ENCODE measurements at regions not wholly inside any gene's neighbourhood (a gene's known extent, or its start where the extent isn't known, plus 50 kb on each side); places are given as distances from the start of the nearest gene placed in this dataset.

- no peak for DNase-seq
Observed at GRCh38 chr18:43482600-43482999, 205.3 kb upstream of the SYT4 start.

DNA sequence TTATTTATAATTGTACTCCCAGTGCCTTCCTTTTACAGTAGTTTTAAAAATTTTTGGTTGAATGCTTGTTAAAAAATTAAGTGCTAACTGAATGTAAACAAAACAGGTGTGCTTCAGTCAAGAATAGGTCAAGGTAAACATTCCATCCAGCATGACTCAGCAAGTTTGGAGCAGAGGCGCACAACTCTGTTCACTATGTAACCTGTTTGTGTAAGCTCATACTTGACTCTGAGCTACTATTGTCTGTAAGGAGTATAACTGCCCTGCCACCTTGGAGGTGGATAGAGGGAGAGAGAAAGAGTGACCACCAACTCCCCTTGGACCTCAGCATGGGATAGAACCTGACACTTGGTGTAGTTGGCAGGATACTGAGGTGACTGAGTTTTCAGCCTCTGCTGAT lies 207.4 kb upstream of the SYT4 start:
- DNase-seq = no peak

GRCh38 chr18:43485545-43485963 lies 208.3 kb upstream of the SYT4 start:
- no peak for DNase-seq

GRCh38 chr18:43486462-43486861 lies 209.2 kb upstream of the SYT4 start:
- DNase-seq = no peak

GRCh38 chr18:43501099-43501498 lies 223.8 kb upstream of the SYT4 start:
- no peak for DNase-seq

- DNase-seq = no peak
Observed at GRCh38 chr18:43506935-43507334, 229.6 kb upstream of the SYT4 start.

- no peak for DNase-seq
Observed at GRCh38 chr18:43507842-43508481, 230.7 kb upstream of the SYT4 start.

DNA sequence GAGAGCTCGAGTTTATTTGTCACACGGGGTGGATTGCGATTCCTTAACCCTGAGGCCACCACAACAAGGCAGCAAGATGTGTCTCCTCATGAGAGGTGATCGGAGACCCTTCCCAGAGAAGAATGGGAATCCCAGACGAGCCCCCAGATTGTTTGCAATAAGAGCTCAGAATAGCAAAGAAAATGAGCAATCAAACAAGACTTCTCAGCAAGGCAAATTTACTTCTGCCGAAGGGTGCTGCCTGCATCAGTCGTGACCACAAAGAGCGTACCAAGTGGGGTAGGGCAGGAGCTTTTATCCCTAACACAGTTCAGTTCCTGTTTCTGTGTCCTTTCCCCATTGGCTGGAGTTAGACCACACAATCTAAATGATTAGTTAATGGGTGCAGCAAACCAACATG lies 237.5 kb upstream of the SYT4 start:
- DNase-seq = no peak

DNA sequence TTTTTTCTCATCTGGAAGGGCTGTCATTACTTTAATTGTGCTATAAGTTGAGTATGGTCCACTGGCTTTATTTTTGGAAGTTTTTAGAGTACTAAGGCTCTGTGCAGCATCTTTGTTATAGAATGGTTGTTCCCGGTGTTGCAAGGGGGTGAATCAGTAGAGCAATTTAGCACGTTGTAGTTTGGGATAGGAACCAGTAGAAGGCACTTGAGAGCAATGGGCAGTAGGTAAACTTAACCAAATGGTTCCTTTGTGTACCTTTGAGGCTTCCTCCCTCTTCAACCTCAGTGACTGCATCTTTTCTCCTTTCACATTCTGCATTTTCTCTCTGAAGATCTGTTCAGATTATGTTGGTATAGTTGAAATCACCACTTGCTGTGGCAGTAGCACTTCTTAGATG lies 238.2 kb upstream of the SYT4 start:
- no peak for DNase-seq

GRCh38 chr18:43524260-43524659 lies 247.0 kb upstream of the SYT4 start:
- no peak for DNase-seq

DNA sequence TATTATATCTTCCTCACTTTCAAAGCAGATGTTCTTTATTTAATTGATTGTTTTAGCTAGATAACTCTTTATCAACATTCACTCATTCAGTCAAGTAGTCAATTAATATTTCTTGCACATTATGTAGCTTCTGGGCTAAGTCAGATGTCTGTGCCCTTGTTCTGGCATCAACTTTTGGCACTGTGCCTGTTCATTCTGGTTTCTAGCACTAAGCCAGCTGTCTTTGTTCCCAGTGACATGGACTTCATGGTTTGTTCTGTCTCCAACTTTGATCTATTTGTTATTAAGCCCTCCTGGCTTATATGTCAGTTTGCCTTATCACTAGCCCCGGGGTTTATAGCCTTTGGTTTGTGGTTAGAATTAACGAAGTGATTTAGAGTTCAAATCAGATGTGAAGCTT lies 247.9 kb upstream of the SYT4 start:
- DNase-seq = no peak

DNA sequence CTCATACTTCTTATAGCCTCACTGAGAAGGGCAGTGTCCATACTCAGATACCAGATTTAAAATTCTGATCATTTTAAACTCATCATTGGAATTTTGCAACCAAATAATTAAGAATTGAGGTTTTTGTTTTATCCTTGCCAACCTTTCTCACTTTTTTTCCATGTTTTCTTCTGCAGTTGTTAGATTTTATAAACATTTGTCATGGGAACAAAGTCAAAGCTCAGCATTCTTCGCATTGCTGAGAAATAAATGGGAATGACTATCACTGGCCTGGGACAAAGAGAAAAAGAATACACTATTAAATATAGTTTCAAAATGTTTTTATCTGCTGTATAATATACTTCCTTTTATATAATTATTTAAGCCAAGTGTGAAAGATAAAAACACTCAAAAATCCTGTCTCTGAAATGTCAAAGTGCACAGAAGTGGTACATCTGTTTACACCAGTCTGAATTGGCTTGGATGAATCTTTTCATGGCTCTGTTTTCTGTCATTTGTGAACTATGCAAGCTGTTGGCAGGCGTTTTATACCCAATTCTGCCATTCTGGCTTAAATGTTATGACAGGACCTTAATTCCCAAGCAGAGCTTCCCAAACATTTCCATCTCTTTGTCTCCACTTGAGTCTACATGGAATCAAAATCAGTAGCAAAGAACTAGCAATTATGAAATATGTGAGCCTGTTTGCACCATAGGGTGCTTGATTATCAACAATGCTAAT lies 249.3 kb upstream of the SYT4 start:
- DNase-seq = no peak

GRCh38 chr18:43531438-43531837 lies 254.1 kb upstream of the SYT4 start:
- no peak for DNase-seq

DNA sequence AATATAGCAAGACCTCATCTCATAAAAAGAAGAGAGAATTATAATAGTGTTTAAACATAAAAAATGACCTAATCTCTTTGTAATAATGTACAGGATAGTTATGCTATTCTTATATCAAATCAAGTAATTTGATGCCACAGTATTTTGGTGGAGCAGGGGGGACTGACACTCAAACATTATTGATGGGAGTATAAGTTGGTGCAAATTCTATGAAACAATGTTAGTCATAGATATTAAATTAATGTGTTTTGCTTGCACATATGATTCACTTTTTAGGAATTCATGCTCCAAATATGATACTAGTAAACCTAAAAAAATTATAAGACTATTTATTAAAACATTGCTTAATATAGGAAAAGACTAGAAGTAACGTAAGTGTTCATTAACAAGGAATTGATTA lies 256.1 kb upstream of the SYT4 start:
- DNase-seq = no peak

DNA sequence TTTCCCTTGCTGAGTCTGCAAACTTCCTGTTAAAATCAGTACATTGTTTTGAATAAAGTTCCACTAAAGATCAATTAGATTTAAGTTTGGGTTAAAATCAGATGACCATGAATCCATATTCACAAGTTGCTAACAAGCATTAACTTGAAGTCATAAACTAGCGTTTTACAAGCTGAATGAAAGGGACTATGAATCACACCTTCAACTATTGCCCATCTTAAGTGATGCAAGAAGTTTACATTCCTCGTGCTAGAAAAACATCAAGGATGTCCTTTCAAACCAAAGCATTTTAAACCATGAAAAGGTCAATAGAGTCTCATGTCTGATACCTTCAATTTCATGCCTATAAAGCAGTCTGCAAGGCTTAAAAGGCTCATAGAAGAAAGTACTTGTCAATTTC lies 257.2 kb upstream of the SYT4 start:
- no peak for DNase-seq

- no peak for DNase-seq
Observed at GRCh38 chr18:43539862-43540261, 262.6 kb upstream of the SYT4 start.

DNA sequence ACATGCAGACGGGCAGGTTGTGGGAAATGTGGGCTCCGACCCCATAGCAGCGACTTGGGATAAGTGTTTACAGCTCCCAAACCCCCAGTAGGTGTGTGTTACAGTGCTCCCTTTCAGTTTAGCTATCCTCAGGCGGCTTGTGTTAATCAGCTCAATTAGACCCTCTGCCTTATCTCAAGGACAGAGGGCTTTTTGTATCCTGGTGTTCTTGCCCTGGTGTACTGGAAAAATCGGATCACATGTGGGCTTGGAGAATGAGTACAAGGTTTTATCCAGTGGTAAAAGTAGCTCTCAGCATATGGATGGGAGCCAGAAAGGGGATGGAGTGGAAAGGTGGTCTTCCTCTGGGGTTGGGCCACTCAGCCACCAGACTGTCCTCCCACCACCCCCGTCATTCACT lies 264.7 kb upstream of the SYT4 start:
- DNase-seq = no peak

- no peak for DNase-seq
Observed at GRCh38 chr18:43543236-43543635, 265.9 kb upstream of the SYT4 start.

- no peak for DNase-seq
Observed at GRCh38 chr18:43547456-43547855, 270.2 kb upstream of the SYT4 start.

- no peak for DNase-seq
Observed at GRCh38 chr18:43559507-43559906, 282.2 kb upstream of the SYT4 start.

DNA sequence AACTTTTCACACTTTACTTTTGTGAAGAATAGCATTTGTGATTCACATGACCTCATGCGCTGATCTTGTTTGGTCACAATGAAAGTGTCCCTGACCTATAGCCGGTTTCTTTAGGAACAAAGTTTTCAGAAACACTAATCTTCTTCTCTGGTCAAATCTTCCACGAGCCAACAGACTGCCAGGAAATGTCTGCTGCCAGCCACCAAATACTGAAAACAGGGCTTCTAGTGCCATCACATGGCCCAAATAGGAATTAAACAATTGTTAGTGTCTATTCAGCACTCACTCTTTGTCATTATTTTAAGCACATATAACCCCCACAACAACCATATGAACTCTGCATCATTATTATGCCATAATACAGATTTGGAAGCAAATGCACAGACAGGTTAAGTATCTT lies 286.5 kb upstream of the SYT4 start:
- no peak for DNase-seq

DNA sequence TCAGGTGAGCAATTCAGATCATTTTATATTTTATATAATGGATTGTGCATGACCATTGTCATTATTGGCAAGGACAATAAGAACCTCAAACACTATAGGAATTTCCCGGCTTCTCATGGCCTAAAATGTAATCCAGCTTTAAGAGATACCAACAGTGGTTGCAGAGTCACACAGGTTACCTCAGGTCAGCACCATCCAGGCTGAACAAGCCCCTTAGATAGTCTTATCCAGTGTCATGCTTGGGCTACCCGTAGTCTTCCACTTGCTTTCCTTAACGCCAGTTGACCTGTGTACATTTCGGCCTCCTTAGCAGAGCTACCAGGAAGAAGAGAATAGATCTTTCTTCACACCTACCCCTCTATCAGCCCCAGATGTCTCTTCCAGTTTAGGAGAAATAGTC lies 293.3 kb upstream of the SYT4 start:
- DNase-seq = no peak

DNA sequence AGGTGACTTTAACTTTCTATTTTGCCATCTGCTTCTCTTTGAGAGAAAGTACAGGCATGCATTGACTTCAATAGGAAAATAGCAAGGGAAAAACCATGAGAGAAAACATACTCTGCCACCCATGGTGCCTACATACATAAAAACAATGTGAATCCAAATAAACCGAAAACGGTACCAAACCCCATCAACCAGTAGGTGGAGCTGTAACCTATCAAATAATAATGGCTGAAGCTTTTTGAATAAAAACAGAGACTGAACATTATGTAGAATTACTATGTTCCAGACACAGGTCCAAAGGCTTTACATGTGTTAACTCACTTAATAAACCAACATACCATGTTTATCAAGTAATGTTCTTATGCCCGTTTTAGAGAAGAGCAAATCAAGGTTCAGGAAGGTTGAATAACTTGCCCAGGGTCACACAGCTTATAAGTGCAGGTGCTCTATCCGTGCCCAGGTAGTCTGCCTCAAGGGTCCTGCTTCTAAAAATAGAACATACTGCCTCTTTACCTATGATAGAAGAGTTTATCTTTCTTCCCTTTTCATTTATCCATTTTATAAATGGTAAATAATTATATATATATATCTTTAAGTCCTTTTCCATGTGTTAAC lies 293.9 kb upstream of the SYT4 start:
- peak; percentile 19 for DNase-seq

DNA sequence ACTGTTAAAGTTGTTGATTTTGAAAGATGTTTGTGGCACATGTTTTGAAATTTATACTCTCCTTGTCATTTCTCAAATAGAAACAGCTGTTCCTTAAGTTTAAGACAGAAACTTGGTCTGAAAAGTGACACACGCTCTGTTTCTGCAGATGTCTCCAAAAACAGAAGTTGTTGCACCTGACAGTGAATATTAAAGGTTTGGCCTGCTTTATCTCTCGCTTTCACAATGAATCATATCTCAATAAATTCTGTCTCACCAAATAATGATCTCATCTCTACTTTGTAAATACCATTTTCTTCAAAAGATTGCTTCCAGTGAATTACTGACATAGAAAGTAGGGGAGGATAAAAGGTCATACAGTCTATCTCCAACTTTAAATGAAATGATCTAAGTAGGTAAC lies 294.9 kb upstream of the SYT4 start:
- DNase-seq = no peak

DNA sequence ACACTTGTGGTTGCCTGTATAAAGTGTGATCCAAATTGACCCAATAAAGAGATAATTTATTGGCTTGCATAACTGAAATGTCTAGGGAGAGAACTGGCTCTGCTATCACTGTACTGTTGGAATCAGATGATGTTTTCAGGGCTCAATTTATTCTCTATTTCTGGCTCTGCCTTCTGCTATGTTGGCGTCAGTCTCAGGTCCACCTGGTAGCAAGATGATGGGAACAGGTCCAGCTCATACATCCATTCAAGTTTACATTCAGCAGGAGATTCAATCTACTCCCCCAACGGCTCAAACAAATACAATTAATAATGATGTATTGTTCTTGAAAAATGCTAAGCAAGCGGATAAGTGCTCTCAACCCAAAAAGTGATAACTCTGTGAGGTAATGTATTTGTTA lies 297.7 kb upstream of the SYT4 start:
- no peak for DNase-seq
